ENCODE measurements at regions not wholly inside any gene's neighbourhood (a gene's known extent, or its start where the extent isn't known, plus 50 kb on each side); places are given as distances from the start of the nearest gene placed in this dataset.

GRCh38 chr12:127519779-127520178, 747.2 kb upstream of the TMEM132C start:
- no peak overlapping the region for H3K23ac ChIP-seq (ENCODE audit: low read depth, low read length, poor library complexity)
- no peaks in the 10 kb centered on the region for H3K27me3 ChIP-seq (ENCODE audit: control insufficient read depth in 3 of 3, insufficient read depth in 3 of 3, low read depth in 1 of 3, low read length in 3 of 3)
- no peak overlapping the region for H2BK5ac ChIP-seq (ENCODE audit: low read length)
- no peaks in the 10 kb centered on the region for H3K4me1 ChIP-seq (ENCODE audit: control insufficient read depth in 2 of 2, insufficient read depth in 1 of 2, low read depth in 1 of 2, low read length in 2 of 2)
- no peak overlapping the region for H3K18ac ChIP-seq (ENCODE audit: low read length)
- no peak overlapping the region for H4K8ac ChIP-seq (ENCODE audit: low read depth, low read length)
- H2BK15ac ChIP-seq (ENCODE audit: low read length): no peak overlapping the region
- H3K9me3 ChIP-seq (replicated peaks in 1 of 2; ENCODE audit: control insufficient read depth in 2 of 2, insufficient read depth in 1 of 2, low read depth in 1 of 2, low read length in 2 of 2): no peaks in the 10 kb centered on the region
- no peak for DNase-seq (ENCODE audit: low spot score)
- H3K4me2 ChIP-seq (ENCODE audit: insufficient read depth, low read length, poor library complexity, severe bottlenecking): no peak overlapping the region
- no peak overlapping the region for H3K9ac ChIP-seq (ENCODE audit: low read depth, low read length, poor library complexity)
- no peak overlapping the region for H4K91ac ChIP-seq (ENCODE audit: low read depth, low read length, poor library complexity)
- no peak overlapping the region for H3K4ac ChIP-seq (ENCODE audit: low read length)
- H3K27ac ChIP-seq (replicated peaks; ENCODE audit: low read length): no peak overlapping the region
- no peak overlapping the region for H3K14ac ChIP-seq (ENCODE audit: low read length)
- H3K79me1 ChIP-seq (ENCODE audit: low read depth, low read length): no peaks in the 10 kb centered on the region
- H2AK5ac ChIP-seq (ENCODE audit: low read depth, low read length): no peak overlapping the region
- no peak overlapping the region for H3K4me3 ChIP-seq (ENCODE audit: low read length in 2 of 2)
- H2BK120ac ChIP-seq (ENCODE audit: low read depth, low read length): no peak overlapping the region
- H3K36me3 ChIP-seq (replicated peaks in 1 of 2; ENCODE audit: control insufficient read depth in 2 of 2, insufficient read depth in 2 of 2, low read length in 2 of 2): no peaks in the 10 kb centered on the region
- no CpG with 5 or more reads among the region's 2 CpGs for whole genome bisulfite sequencing, 2 donors (ENCODE audit: extremely low coverage in 2 of 2, insufficient read length in 2 of 2, insufficient replicate concordance in 1 of 2)
- H2AFZ ChIP-seq (ENCODE audit: low read length): no peak overlapping the region
- no peak overlapping the region for H2BK12ac ChIP-seq (ENCODE audit: low read length)

GRCh38 chr12:127526925-127527324, 740.0 kb upstream of the TMEM132C start:
- Histone ChIP-seq H4K91ac (ENCODE audit: low read depth, low read length, poor library complexity) (no peak overlapping the region), H2AK5ac (ENCODE audit: low read depth, low read length) (no peak overlapping the region), H3K14ac (ENCODE audit: low read length) (no peak overlapping the region), H3K9me3 (replicated peaks in 1 of 2; ENCODE audit: control insufficient read depth in 2 of 2, insufficient read depth in 1 of 2, low read depth in 1 of 2, low read length in 2 of 2) (no peaks in the 10 kb centered on the region), H3K4me1 (ENCODE audit: control insufficient read depth in 2 of 2, insufficient read depth in 1 of 2, low read depth in 1 of 2, low read length in 2 of 2) (no peaks in the 10 kb centered on the region), H3K23ac (ENCODE audit: low read depth, low read length, poor library complexity) (no peak overlapping the region), H3K9ac (ENCODE audit: low read depth, low read length, poor library complexity) (no peak overlapping the region), H4K8ac (ENCODE audit: low read depth, low read length) (no peak overlapping the region), H2BK5ac (ENCODE audit: low read length) (no peak overlapping the region), H3K4me3 (ENCODE audit: low read length in 2 of 2) (no peak overlapping the region), H3K4ac (ENCODE audit: low read length) (no peak overlapping the region), H3K27ac (replicated peaks; ENCODE audit: low read length) (no peak overlapping the region), H2BK120ac (ENCODE audit: low read depth, low read length) (no peak overlapping the region), H2BK12ac (ENCODE audit: low read length) (no peak overlapping the region), H3K36me3 (replicated peaks in 1 of 2; ENCODE audit: control insufficient read depth in 2 of 2, insufficient read depth in 2 of 2, low read length in 2 of 2) (no peaks in the 10 kb centered on the region), H3K4me2 (ENCODE audit: insufficient read depth, low read length, poor library complexity, severe bottlenecking) (no peak overlapping the region), H3K18ac (ENCODE audit: low read length) (no peak overlapping the region), H2BK15ac (ENCODE audit: low read length) (no peak overlapping the region), H3K27me3 (ENCODE audit: control insufficient read depth in 3 of 3, insufficient read depth in 3 of 3, low read depth in 1 of 3, low read length in 3 of 3) (no peaks in the 10 kb centered on the region), H2AFZ (ENCODE audit: low read length) (no peak overlapping the region), H3K79me1 (ENCODE audit: low read depth, low read length) (no peaks in the 10 kb centered on the region)
- no peak for DNase-seq (ENCODE audit: low spot score)
- no CpG with 5 or more reads among the region's 3 CpGs for WGBS, 2 donors (ENCODE audit: extremely low coverage in 2 of 2, insufficient read length in 2 of 2, insufficient replicate concordance in 1 of 2)

GRCh38 chr12:127528551-127528950, 738.4 kb upstream of the TMEM132C start:
- no peak overlapping the region for H3K14ac ChIP-seq (ENCODE audit: low read length)
- no peaks in the 10 kb centered on the region for H3K79me1 ChIP-seq (ENCODE audit: low read depth, low read length)
- no peaks in the 10 kb centered on the region for H3K4me1 ChIP-seq (ENCODE audit: control insufficient read depth in 2 of 2, insufficient read depth in 1 of 2, low read depth in 1 of 2, low read length in 2 of 2)
- no peak overlapping the region for H2BK15ac ChIP-seq (ENCODE audit: low read length)
- H2BK12ac ChIP-seq (ENCODE audit: low read length): no peak overlapping the region
- H3K23ac ChIP-seq (ENCODE audit: low read depth, low read length, poor library complexity): no peak overlapping the region
- no peaks in the 10 kb centered on the region for H3K9me3 ChIP-seq (replicated peaks in 1 of 2; ENCODE audit: control insufficient read depth in 2 of 2, insufficient read depth in 1 of 2, low read depth in 1 of 2, low read length in 2 of 2)
- H2AK5ac ChIP-seq (ENCODE audit: low read depth, low read length): no peak overlapping the region
- H3K4ac ChIP-seq (ENCODE audit: low read length): no peak overlapping the region
- no peak overlapping the region for H3K4me2 ChIP-seq (ENCODE audit: insufficient read depth, low read length, poor library complexity, severe bottlenecking)
- no peak overlapping the region for H3K27ac ChIP-seq (replicated peaks; ENCODE audit: low read length)
- no peaks in the 10 kb centered on the region for H3K36me3 ChIP-seq (replicated peaks in 1 of 2; ENCODE audit: control insufficient read depth in 2 of 2, insufficient read depth in 2 of 2, low read length in 2 of 2)
- no peak overlapping the region for H2BK5ac ChIP-seq (ENCODE audit: low read length)
- H4K91ac ChIP-seq (ENCODE audit: low read depth, low read length, poor library complexity): no peak overlapping the region
- H4K8ac ChIP-seq (ENCODE audit: low read depth, low read length): no peak overlapping the region
- no peak overlapping the region for H3K4me3 ChIP-seq (ENCODE audit: low read length in 2 of 2)
- H3K27me3 ChIP-seq (ENCODE audit: control insufficient read depth in 3 of 3, insufficient read depth in 3 of 3, low read depth in 1 of 3, low read length in 3 of 3): no peaks in the 10 kb centered on the region
- no peak overlapping the region for H3K18ac ChIP-seq (ENCODE audit: low read length)
- WGBS, 2 donors (ENCODE audit: extremely low coverage in 2 of 2, insufficient read length in 2 of 2, insufficient replicate concordance in 1 of 2): no CpG with 5 or more reads among the region's 8 CpGs
- H2AFZ ChIP-seq (ENCODE audit: low read length): no peak overlapping the region
- no peak for DNase-seq (ENCODE audit: low spot score)
- no peak overlapping the region for H3K9ac ChIP-seq (ENCODE audit: low read depth, low read length, poor library complexity)
- H2BK120ac ChIP-seq (ENCODE audit: low read depth, low read length): no peak overlapping the region

GRCh38 chr12:127531542-127531941, 735.4 kb upstream of the TMEM132C start:
- H3K4me2 ChIP-seq (ENCODE audit: insufficient read depth, low read length, poor library complexity, severe bottlenecking): no peak overlapping the region
- H3K4me3 ChIP-seq (ENCODE audit: low read length in 2 of 2): no peak overlapping the region
- no peak for DNase-seq (ENCODE audit: low spot score)
- no peaks in the 10 kb centered on the region for H3K27me3 ChIP-seq (ENCODE audit: control insufficient read depth in 3 of 3, insufficient read depth in 3 of 3, low read depth in 1 of 3, low read length in 3 of 3)
- peaks cover 0 to 3% of the 10 kb centered on the region in 2 donors for H3K9me3 ChIP-seq (replicated peaks in 1 of 2; ENCODE audit: control insufficient read depth in 2 of 2, insufficient read depth in 1 of 2, low read depth in 1 of 2, low read length in 2 of 2)
- no peak overlapping the region for H2AK5ac ChIP-seq (ENCODE audit: low read depth, low read length)
- H3K23ac ChIP-seq (ENCODE audit: low read depth, low read length, poor library complexity): no peak overlapping the region
- no peak overlapping the region for H2BK12ac ChIP-seq (ENCODE audit: low read length)
- no peak overlapping the region for H2AFZ ChIP-seq (ENCODE audit: low read length)
- H3K9ac ChIP-seq (ENCODE audit: low read depth, low read length, poor library complexity): no peak overlapping the region
- no peak overlapping the region for H2BK15ac ChIP-seq (ENCODE audit: low read length)
- H2BK5ac ChIP-seq (ENCODE audit: low read length): no peak overlapping the region
- H3K36me3 ChIP-seq (replicated peaks in 1 of 2; ENCODE audit: control insufficient read depth in 2 of 2, insufficient read depth in 2 of 2, low read length in 2 of 2): no peaks in the 10 kb centered on the region
- no peaks in the 10 kb centered on the region for H3K4me1 ChIP-seq (ENCODE audit: control insufficient read depth in 2 of 2, insufficient read depth in 1 of 2, low read depth in 1 of 2, low read length in 2 of 2)
- H2BK120ac ChIP-seq (ENCODE audit: low read depth, low read length): no peak overlapping the region
- no peak overlapping the region for H3K27ac ChIP-seq (replicated peaks; ENCODE audit: low read length)
- WGBS, 2 donors (ENCODE audit: extremely low coverage in 2 of 2, insufficient read length in 2 of 2, insufficient replicate concordance in 1 of 2): no CpG with 5 or more reads among the region's 3 CpGs
- H4K91ac ChIP-seq (ENCODE audit: low read depth, low read length, poor library complexity): no peak overlapping the region
- H3K14ac ChIP-seq (ENCODE audit: low read length): no peak overlapping the region
- no peak overlapping the region for H3K4ac ChIP-seq (ENCODE audit: low read length)
- H4K8ac ChIP-seq (ENCODE audit: low read depth, low read length): no peak overlapping the region
- H3K79me1 ChIP-seq (ENCODE audit: low read depth, low read length): no peaks in the 10 kb centered on the region
- H3K18ac ChIP-seq (ENCODE audit: low read length): no peak overlapping the region
